Gastrocnemius medialis (tissue), 4 donors: ENCODE measurements at regions not wholly inside any gene's neighbourhood (a gene's known extent, or its start where the extent isn't known, plus 50 kb on each side); places are given as distances from the start of the nearest gene placed in this dataset.

ENCODE experiments used
- ATAC-seq, 2 donors: fragments of 150-250 bp; one replicate each; pipeline ENCODE4 v1.9.1; 2016
- DNase-seq, 2 donors: peaks; one replicate each; pipeline ENCODE4 v3.0.0-alpha.2; 2019
- H3K27ac ChIP-seq, 4 donors: fragments of 200-600 bp; sonication (generic); 1 replicate in 1 of 4; 2 replicates in 3 of 4; pipeline ENCODE4 v1.5.1; 2016 to 2018; ENCODE audit warnings: mild to moderate bottlenecking in 2 of 4, moderate library complexity in 1 of 4
- H3K27me3 ChIP-seq, 3 donors: fragments of 200-600 bp; sonication (generic) in 2 of 3; 1 replicate in 1 of 3; 2 replicates in 2 of 3; pipeline versions ENCODE4 v1.5.1 to v1.6.0; 2016 to 2019; ENCODE audit warnings: mild to moderate bottlenecking in 1 of 3, moderate library complexity in 1 of 3
- H3K36me3 ChIP-seq, 2 donors: fragments of 200-600 bp; sonication (generic) in 1 of 2; one replicate each; pipeline ENCODE4 v1.5.1; 2017 to 2018
- H3K4me1 ChIP-seq, 2 donors: fragments of 200-600 bp; sonication (generic) in 1 of 2; one replicate each; pipeline ENCODE4 v1.5.1; 2016 to 2017; ENCODE audit warnings: mild to moderate bottlenecking in 2 of 2
- H3K4me3 ChIP-seq, 4 donors: fragments of 200-600 bp; sonication (generic) in 3 of 4; 1 replicate in 1 of 4; 2 replicates in 3 of 4; pipeline ENCODE4 v1.5.1; 2016 to 2019; ENCODE audit warnings: mild to moderate bottlenecking in 2 of 4
- H3K9me3 ChIP-seq, 3 donors: fragments of 200-600 bp; sonication (generic) in 2 of 3; 1 replicate in 1 of 3; 2 replicates in 2 of 3; pipeline ENCODE4 v1.5.1; 2016 to 2019
- POLR2A ChIP-seq, 2 donors: fragments of 450-650 bp; IDR thresholded peaks; one replicate each; pipeline ENCODE4 v1.6.1; 2017; ENCODE audit warnings: antibody characterized with exemption in 2 of 2, mild to moderate bottlenecking in 2 of 2, moderate library complexity in 2 of 2
- in situ Hi-C, 4 donors: fragments of 200-750 bp; cut with MboI; loops; one replicate each; pipeline versions ENCODE4 v1.15.0 to v1.8.0; 2017; ENCODE audit warnings: low sequenced_read_pairs in 4 of 4
- intact Hi-C: fragments of 100-400 bp; cut with DNase I; formaldehyde crosslinking; loops from one replicate; pipeline ENCODE4 v1.15.1; 2023; ENCODE audit warnings: low total_unique reads
- TF ChIP-seq, protein P1 (sequence below), 5 experiments: fragments of 450-650 bp in 3 of 5; fragments of 200-600 bp in 2 of 5; sonication (generic) in 2 of 5; IDR thresholded peaks in 4 of 5; conservative IDR thresholded peaks in 1 of 5; 1 replicate in 4 of 5; 2 replicates in 1 of 5; pipeline ENCODE4 v1.5.1; 2016 to 2019; ENCODE audit warnings: antibody characterized with exemption in 5 of 5, mild to moderate bottlenecking in 3 of 5, moderate library complexity in 3 of 5

- TF ChIP-seq, protein P1, sequence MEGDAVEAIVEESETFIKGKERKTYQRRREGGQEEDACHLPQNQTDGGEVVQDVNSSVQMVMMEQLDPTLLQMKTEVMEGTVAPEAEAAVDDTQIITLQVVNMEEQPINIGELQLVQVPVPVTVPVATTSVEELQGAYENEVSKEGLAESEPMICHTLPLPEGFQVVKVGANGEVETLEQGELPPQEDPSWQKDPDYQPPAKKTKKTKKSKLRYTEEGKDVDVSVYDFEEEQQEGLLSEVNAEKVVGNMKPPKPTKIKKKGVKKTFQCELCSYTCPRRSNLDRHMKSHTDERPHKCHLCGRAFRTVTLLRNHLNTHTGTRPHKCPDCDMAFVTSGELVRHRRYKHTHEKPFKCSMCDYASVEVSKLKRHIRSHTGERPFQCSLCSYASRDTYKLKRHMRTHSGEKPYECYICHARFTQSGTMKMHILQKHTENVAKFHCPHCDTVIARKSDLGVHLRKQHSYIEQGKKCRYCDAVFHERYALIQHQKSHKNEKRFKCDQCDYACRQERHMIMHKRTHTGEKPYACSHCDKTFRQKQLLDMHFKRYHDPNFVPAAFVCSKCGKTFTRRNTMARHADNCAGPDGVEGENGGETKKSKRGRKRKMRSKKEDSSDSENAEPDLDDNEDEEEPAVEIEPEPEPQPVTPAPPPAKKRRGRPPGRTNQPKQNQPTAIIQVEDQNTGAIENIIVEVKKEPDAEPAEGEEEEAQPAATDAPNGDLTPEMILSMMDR (IDR thresholded peaks at IDR 0.05 in 4 of 5, conservative IDR thresholded peaks at IDR 0.05 in 1 of 5), result peak in 1 of 5 experiments; percentile 20
- TF ChIP-seq POLR2A (IDR thresholded peaks at IDR 0.05), result peak in 1 of 2 donors; percentile 31
- Histone ChIP-seq H3K27ac (peak overlapping the region; percentile 78 to 89 (median 82)), H3K9me3 (no peaks in the 10 kb centered on the region), H3K36me3 (no peaks in the 10 kb centered on the region), H3K4me1 (peaks cover 16 to 21% of the 10 kb centered on the region in 2 donors), H3K4me3 (peak overlapping the region; percentile 42 to 56 (median 45)), H3K27me3 (no peaks in the 10 kb centered on the region)
- intact Hi-C loops, result loop anchor here (1.0 to 10.0 kb wide), 3 partner anchors 109 to 653 kb away; partner anchors contain the start of genes CDYL and RPP40
- DNase-seq (peak; percentile 71 to 86), ATAC-seq (peak; percentile 92 to 95)
- in situ Hi-C loops, result no loop called here
Observed at GRCh38 chr6:4351520-4352321, 216.3 kb upstream of the ECI2 start.

DNA sequence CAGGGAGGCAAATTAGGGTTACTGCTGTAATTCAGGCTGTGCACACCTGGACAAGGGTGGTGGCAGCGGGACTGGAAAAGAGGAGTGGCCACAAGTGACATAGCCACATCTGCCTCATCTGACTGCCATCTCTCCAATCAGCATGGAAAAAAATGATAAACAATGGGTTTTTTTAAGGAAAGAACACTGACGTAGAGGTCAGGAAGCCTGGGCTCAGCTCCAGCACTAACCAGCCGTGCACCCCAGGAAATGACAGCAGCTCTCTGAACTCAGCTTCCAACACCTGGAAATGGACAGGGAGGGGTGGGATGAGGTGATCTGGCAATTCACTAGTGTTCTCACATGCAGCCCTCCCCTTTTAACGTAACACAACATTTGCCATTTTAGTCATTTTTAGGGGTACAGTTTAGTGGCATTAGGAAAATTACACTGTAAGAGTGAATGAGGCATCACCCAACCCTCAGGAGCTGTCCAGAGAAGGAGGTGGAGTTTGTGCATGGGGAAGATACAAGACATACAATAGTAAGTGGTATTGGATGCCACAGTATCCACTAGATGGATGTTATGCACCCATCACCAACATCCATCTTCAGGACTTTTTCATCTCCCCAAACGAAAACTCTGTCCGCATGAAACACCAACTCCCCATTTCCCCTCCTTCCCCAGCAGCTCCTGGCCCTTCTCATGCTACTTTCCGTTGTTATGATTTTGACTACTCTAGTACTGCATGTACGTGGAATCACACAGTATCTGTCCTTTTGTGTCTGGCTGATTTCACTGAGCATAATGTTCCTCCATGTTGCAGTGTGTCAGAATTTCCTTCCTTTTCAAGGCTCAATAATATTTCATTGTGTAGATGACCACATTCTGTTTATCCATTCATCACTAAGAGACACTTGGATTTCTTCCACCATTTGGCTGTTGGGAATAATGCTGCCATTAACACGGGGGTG lies 215.5 kb upstream of the ECI2 start:
- no peaks in the 10 kb centered on the region for H3K27me3 ChIP-seq
- peaks cover 16 to 21% of the 10 kb centered on the region in 2 donors for H3K4me1 ChIP-seq
- peak overlapping the region in 3 of 4 donors; percentile 42 to 56 (median 47) for H3K4me3 ChIP-seq
- DNase-seq, result no peak
- in situ Hi-C loops (no loop called here), intact Hi-C loops (loop anchor here (10.0 kb wide), 1 partner anchor 424 kb away; the partner anchor contains the start of gene CDYL)
- no peak for TF ChIP-seq POLR2A (IDR thresholded peaks at IDR 0.05)
- TF ChIP-seq, protein P1 (IDR thresholded peaks at IDR 0.05 in 4 of 5, conservative IDR thresholded peaks at IDR 0.05 in 1 of 5), result no peak
- H3K36me3 ChIP-seq, result no peaks in the 10 kb centered on the region
- H3K27ac ChIP-seq, result peak overlapping the region; percentile 78 to 89 (median 82)
- ATAC-seq, result no peak
- H3K9me3 ChIP-seq, result no peaks in the 10 kb centered on the region

DNA sequence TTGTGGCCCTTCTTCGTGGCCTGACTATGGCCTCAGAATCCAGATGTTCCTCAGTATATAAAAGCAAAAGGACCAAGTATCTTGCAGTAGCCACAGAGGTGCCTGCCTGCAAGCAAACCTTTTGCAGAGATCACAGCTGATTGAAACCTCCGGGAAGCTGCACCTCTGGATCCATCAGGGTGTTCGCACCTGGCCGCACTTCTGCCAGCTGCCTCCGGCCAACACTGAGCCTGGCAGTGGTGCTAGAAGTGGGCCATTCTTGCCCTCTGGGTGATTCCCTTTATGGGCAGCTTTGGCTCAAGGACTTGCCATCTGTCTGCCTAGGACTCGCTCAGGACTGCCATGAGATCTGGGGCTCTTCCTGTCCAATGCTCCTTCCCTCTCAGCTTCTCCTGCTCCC lies 214.6 kb upstream of the ECI2 start:
- ATAC-seq (no peak), DNase-seq (no peak)
- peak overlapping the region in 2 of 4 donors; percentile 22 to 51 for H3K27ac ChIP-seq
- no peak for TF ChIP-seq POLR2A (IDR thresholded peaks at IDR 0.05)
- TF ChIP-seq, protein P1 (IDR thresholded peaks at IDR 0.05 in 4 of 5, conservative IDR thresholded peaks at IDR 0.05 in 1 of 5), result no peak
- intact Hi-C loops, result loop anchor here (10.0 kb wide), 1 partner anchor 425 kb away; the partner anchor contains the start of gene CDYL
- no peaks in the 10 kb centered on the region for H3K27me3 ChIP-seq
- no peaks in the 10 kb centered on the region for H3K9me3 ChIP-seq
- no peaks in the 10 kb centered on the region for H3K36me3 ChIP-seq
- in situ Hi-C loops, result no loop called here
- H3K4me3 ChIP-seq, result no peak overlapping the region
- peaks cover 16 to 21% of the 10 kb centered on the region in 2 donors for H3K4me1 ChIP-seq

GRCh38 chr6:4349323-4349722 lies 213.9 kb upstream of the ECI2 start:
- no peak for ATAC-seq
- DNase-seq, result no peak
- no peak for TF ChIP-seq POLR2A (IDR thresholded peaks at IDR 0.05)
- TF ChIP-seq, protein P1 (IDR thresholded peaks at IDR 0.05 in 4 of 5, conservative IDR thresholded peaks at IDR 0.05 in 1 of 5), result no peak
- intact Hi-C loops, result no loop called here
- Histone ChIP-seq H3K9me3 (no peaks in the 10 kb centered on the region), H3K4me1 (peaks cover 16 to 21% of the 10 kb centered on the region in 2 donors), H3K36me3 (no peaks in the 10 kb centered on the region), H3K27ac (no peak overlapping the region), H3K27me3 (no peaks in the 10 kb centered on the region), H3K4me3 (no peak overlapping the region)
- in situ Hi-C loops, result no loop called here
